ENCODE measurements at regions not wholly inside any gene's neighbourhood (a gene's known extent, or its start where the extent isn't known, plus 50 kb on each side); places are given as distances from the start of the nearest gene placed in this dataset.

DNA sequence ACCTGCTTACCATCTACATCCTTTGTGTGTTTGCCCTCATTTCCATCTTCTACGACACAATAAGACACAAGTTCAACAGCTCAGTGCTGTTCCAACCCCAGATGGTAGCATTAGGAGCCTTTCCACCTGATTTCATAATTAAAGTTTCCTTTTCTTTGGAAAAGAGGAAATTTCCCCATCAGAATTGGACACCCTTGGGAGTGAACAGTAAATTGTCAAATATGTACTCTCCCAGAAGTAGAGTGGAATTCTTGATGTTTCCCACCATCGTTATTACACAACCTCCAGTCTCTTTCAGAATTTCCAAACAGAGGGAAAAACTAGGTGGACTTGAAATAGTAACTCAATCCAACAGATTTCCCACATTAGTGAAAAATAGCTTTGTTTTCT, 337.6 kb upstream of the OR4E1 start:
- DNase-seq (ENCODE audit: low read depth in 1 of 2, low spot score in 2 of 2) (no peak), FAIRE-seq (no peak)
- H3K14ac ChIP-seq (ENCODE audit: insufficient read length) = no peak overlapping the region
- H3K4ac ChIP-seq (replicated peaks; ENCODE audit: insufficient read length, low read depth, low read length) = no peak overlapping the region
- no peak overlapping the region for H2BK20ac ChIP-seq (ENCODE audit: low read length)
- no peaks in the 10 kb centered on the region for H3K79me2 ChIP-seq (ENCODE audit: control insufficient read depth in 1 of 2, insufficient read depth in 2 of 2, low read length in 2 of 2)
- no peak overlapping the region for H2BK15ac ChIP-seq (ENCODE audit: low read length)
- H2BK5ac ChIP-seq (ENCODE audit: low read depth, low read length) = no peak overlapping the region
- CTCF ChIA-PET (ENCODE audit: partially characterized antibody) = interaction anchor here (0.8 to 4.3 kb wide), 7 partner anchors 8 to 150 kb away, joined by 3 to 24 read pairs (median 15); no protein-coding TSS in a partner anchor
- no peak overlapping the region for H4K91ac ChIP-seq (replicated peaks; ENCODE audit: insufficient read length, low read length)
- no peak overlapping the region for H2BK120ac ChIP-seq (replicated peaks; ENCODE audit: low read depth, low read length)
- no peak overlapping the region for H3K4me3 ChIP-seq (ENCODE audit: extremely low read depth in 1 of 4, insufficient read depth in 2 of 4, low read depth in 3 of 4, low read length in 4 of 4)
- no peaks in the 10 kb centered on the region for H4K20me1 ChIP-seq (replicated peaks in 1 of 2; ENCODE audit: control insufficient read depth in 1 of 2, insufficient read depth in 2 of 2, low read length in 2 of 2)
- no peak overlapping the region for H3K4me2 ChIP-seq (ENCODE audit: insufficient read depth in 1 of 2, low read depth in 2 of 2, low read length in 2 of 2)
- POLR2A ChIA-PET (ENCODE audit: partially characterized antibody) = no interaction called here
- no peak overlapping the region for H3K18ac ChIP-seq (ENCODE audit: extremely low read depth, low read length)
- H3K27me3 ChIP-seq (replicated peaks in 1 of 4; ENCODE audit: control insufficient read depth in 3 of 4, extremely low read depth in 1 of 4, insufficient read depth in 3 of 4, low read length in 3 of 4) = no peaks in the 10 kb centered on the region
- H3K79me1 ChIP-seq (ENCODE audit: low read depth, low read length) = no peaks in the 10 kb centered on the region
- H3K27ac ChIP-seq (ENCODE audit: low read depth, low read length) = no peak overlapping the region
- H4K8ac ChIP-seq (ENCODE audit: extremely low read depth, insufficient read depth, low read length) = no peak overlapping the region
- H4K5ac ChIP-seq (ENCODE audit: insufficient read length, low read depth, low read length) = no peak overlapping the region
- no peak overlapping the region for H2AFZ ChIP-seq (ENCODE audit: low read length)
- no peaks in the 10 kb centered on the region for H3K9me3 ChIP-seq (ENCODE audit: insufficient read depth in 2 of 2, low read depth in 1 of 2, low read length in 1 of 2)
- no peaks in the 10 kb centered on the region for H3K4me1 ChIP-seq (replicated peaks in 1 of 4; ENCODE audit: control insufficient read depth in 3 of 4, insufficient read depth in 4 of 4, low read length in 3 of 4)
- H3K36me3 ChIP-seq (ENCODE audit: control insufficient read depth in 2 of 4, insufficient read depth in 4 of 4, low read length in 3 of 4) = no peaks in the 10 kb centered on the region
- 93% methylated on average over 2 of the region's 2 CpGs; no CpG with 5 or more reads in 1 of the 2 experiments for WGBS, 2 experiments (ENCODE audit: extremely low coverage in 1 of 2, insufficient coverage in 1 of 2, insufficient read length in 1 of 2, insufficient replicate concordance in 2 of 2, low coverage in 1 of 2, low lambda C conversion rate in 2 of 2, missing lambda C conversion rate in 1 of 2)
- H2AK5ac ChIP-seq (ENCODE audit: low read depth, low read length) = no peak overlapping the region
- H2BK12ac ChIP-seq (ENCODE audit: low read depth, low read length) = no peak overlapping the region
- H3K56ac ChIP-seq (replicated peaks; ENCODE audit: insufficient read length, low read depth, low read length) = no peak overlapping the region
- H3K9ac ChIP-seq (replicated peaks in 1 of 4; ENCODE audit: extremely low read depth in 1 of 4, low read depth in 3 of 4, low read length in 3 of 4) = no peak overlapping the region
- no peak overlapping the region for H3K23ac ChIP-seq (ENCODE audit: insufficient read length)
- H3K23me2 ChIP-seq (ENCODE audit: low read depth, low read length) = no peaks in the 10 kb centered on the region
- TF ChIP-seq BCL11A (IDR thresholded peaks at IDR 0.05; ENCODE audit: low read depth in 2 of 2, low read length in 2 of 2) = no peak
- TF ChIP-seq SIRT6 (IDR thresholded peaks at IDR 0.05; ENCODE audit: low read length) = no peak
- no peak for TF ChIP-seq EZH2 (IDR thresholded peaks at IDR 0.05; ENCODE audit: low read depth, low read length, severe bottlenecking)
- no peak for TF ChIP-seq POU5F1 (IDR thresholded peaks at IDR 0.05; ENCODE audit: low read depth, low read length)
- TF ChIP-seq RNF2 (IDR thresholded peaks at IDR 0.05; ENCODE audit: borderline replicate concordance, low read depth, low read length, missing control alignments, poor library complexity, severe bottlenecking) = no peak
- no peak for TF ChIP-seq SP1 (IDR thresholded peaks at IDR 0.05; ENCODE audit: low read depth, low read length)
- TF ChIP-seq JUN (IDR thresholded peaks at IDR 0.05; ENCODE audit: low read depth, low read length) = no peak
- TF ChIP-seq SUZ12 (IDR thresholded peaks at IDR 0.05; ENCODE audit: low read length) = no peak
- TF ChIP-seq SP4 (IDR thresholded peaks at IDR 0.05; ENCODE audit: low read length) = no peak
- no peak for TF ChIP-seq NANOG (IDR thresholded peaks at IDR 0.05; ENCODE audit: insufficient read depth, low read depth, low read length, poor library complexity, severe bottlenecking)
- no peak for TF ChIP-seq RXRA (IDR thresholded peaks at IDR 0.05; ENCODE audit: insufficient read depth, low read depth, low read length)
- TF ChIP-seq CHD2 (IDR thresholded peaks at IDR 0.05; ENCODE audit: low read length) = no peak
- TF ChIP-seq SIN3A (conservative IDR thresholded peaks at IDR 0.05 in 1 of 2, IDR thresholded peaks at IDR 0.05 in 1 of 2; ENCODE audit: low read depth in 1 of 2, low read length in 2 of 2) = no peak
